HG03280 (cell line): ENCODE measurements at regions not wholly inside any gene's neighbourhood (a gene's known extent, or its start where the extent isn't known, plus 50 kb on each side); places are given as distances from the start of the nearest gene placed in this dataset.

Source experiments
- ATAC-seq: cut with Tn5 transposase; IDR thresholded peaks from one replicate; pipeline ENCODE4 v1.9.1; 2021; ENCODE audit warnings: mild to moderate bottlenecking, moderate library complexity; ENCODE audit not compliant: unreplicated experiment

DNA sequence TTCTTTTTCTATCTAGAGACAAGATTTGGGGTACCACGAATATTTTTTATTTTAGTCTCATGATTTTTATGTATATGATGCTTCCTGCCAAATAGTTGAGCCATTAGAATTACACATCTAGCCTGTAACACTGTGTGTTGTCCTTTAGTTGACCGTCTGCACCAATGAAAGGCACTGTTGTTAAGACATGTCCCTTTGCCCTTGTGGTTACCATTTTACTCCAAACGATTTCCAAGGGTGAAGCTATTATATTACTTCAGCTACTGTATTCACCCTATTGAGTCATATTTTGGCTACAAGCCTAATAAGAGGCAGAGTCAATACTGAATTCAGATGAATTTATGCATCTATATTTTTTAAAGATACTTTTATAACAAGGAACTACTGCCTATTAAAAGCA lies 207.6 kb downstream of the CETN3 start:
- no peak for ATAC-seq

DNA sequence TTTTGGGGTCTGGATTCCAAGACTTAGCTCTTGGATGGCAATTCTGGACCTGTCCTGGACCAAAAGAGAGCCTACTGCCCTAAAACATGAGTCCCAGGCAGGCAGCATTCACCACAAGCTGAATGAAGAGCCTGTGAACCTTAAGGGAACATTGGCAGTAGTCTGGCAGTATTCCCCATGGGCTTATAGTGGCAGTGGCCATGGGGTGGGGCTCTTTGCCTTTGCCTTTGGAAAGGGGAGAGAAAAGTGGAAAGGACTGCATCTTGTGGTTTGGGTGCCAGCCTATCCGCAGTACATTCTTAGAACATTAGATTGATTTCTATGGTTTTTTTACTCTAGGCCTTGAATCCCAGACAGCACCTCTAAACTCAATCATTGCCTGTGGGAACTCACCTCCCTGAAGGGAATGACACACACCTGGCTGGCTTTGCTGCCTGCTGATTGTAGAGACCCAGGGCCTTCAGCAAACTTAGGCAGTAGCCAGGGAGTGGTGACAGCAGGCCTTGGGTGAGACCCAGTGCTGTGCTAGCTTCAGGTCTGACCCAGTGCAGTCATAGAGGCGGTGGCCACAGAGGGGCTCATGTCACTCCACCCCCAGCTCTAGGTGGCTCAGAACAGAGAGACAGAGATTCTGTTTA lies 216.3 kb downstream of the CETN3 start:
- no peak for ATAC-seq

DNA sequence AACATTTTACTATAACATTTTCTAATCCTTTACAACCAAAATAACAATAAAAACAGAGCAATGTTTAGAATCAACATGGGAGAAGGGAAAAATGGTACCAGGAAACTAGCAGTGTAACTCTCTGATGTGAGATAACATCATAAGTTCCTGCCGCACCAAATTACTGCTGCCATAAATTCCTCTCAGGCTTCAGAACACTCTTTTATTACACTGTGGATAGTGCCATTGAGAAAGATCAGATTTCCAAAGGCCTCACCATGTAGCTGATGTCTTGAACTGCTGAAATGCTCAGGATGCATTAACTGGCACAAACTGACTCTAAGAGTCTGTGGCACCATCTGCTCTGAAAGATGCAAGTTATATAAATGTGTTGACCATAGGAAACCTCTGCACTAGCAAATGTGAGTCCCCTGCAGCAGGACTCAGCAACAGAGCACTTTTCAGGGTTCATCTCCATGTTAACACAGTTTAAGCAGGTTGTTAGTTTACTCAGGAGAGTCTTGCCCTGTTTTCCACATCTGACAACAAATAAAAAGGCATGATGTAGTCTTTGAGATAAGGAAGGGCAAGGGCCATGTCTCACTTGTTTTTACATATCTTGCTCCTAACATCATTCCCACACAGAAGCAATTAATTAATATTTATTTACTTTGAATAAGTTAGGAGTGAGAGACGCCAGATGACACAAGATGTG lies 218.1 kb downstream of the CETN3 start:
- no peak for ATAC-seq

- no peak for ATAC-seq
Measured at GRCh38 chr5:90185897-90186468, 223.6 kb downstream of the CETN3 start.

GRCh38 chr5:90184764-90185163 lies 224.8 kb downstream of the CETN3 start:
- no peak for ATAC-seq

DNA sequence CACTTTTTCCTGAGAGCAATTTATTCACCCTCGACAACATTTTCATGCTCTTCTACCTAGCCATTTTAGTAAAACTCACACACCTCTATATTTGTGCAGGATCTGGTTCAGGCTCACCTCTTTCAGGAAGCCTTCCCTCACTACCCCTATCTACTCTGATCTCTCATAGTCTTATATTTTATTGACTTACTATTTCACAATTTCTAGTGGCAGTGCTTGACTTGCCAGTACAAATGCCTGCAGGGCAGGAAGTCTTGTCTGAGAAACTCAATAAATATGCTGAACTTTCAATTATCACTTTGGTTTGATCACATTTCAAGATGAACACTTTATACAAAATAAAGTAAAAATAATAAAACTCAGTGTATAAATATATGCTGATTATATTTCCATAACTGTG lies 226.8 kb downstream of the CETN3 start:
- ATAC-seq, result no peak

DNA sequence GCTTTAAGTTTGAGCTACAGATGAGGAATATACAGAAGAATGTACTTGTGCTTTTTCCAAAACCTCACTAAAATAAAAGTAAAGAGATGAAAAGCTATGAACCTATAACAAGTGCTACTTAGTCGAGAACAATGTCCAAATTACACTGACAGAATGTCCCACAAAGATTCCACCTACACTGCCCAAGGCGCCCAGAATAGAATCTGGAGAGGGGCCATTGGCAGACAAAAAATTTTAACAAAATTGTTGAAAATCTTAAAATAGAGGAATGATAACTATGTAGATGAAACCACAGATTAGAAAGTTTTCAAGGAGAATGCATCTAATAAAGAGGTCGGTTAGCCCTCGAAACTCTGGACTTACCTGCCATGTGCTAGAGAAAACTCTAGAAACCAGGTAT lies 235.3 kb downstream of the CETN3 start:
- no peak for ATAC-seq

GRCh38 chr5:90173299-90174030 lies 236.1 kb downstream of the CETN3 start:
- ATAC-seq, result no peak

DNA sequence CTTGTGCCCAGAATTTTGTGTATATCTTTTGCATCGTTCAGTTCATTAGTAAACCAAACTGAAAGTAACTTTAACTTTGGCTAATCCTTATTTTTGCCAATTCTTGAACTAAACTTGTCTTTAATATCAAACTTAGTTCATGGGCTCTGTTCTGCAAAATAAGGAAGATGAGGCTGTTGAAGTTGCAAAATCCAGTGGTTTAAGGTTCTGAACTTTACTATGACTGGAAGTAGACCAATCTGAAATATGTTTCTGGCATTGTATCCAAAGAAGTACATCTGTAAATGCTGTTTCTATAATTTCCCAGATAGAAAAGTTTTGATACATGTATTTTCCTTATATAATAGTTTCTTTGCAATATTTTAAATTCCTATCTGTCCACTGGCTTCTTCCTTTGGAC lies 238.1 kb downstream of the CETN3 start:
- no peak for ATAC-seq

DNA sequence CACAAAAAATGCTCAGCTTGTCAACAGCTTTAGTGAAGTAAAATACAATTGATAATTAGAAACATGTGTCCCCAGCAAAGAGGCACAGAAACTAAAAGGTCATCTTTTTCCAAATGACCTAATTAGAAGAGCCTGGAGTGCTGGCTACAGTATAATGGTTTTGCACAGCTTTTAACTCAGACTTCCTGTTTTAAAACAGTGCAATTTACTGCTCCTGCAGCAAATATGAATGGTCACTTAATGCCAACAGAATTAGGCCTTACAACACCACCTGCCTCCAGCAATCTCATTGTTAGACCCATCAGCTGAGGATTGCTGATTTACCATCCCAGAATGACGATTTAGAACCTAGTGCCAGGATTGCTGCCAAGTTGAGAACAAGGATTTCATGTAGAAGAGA lies 239.3 kb downstream of the CETN3 start:
- no peak for ATAC-seq

- ATAC-seq, result no peak
Measured at GRCh38 chr5:90169078-90169477, 240.5 kb downstream of the CETN3 start.

- no peak for ATAC-seq
Measured at GRCh38 chr5:90168399-90168798, 241.2 kb downstream of the CETN3 start.

GRCh38 chr5:90166816-90167215 lies 242.7 kb downstream of the CETN3 start:
- no peak for ATAC-seq

DNA sequence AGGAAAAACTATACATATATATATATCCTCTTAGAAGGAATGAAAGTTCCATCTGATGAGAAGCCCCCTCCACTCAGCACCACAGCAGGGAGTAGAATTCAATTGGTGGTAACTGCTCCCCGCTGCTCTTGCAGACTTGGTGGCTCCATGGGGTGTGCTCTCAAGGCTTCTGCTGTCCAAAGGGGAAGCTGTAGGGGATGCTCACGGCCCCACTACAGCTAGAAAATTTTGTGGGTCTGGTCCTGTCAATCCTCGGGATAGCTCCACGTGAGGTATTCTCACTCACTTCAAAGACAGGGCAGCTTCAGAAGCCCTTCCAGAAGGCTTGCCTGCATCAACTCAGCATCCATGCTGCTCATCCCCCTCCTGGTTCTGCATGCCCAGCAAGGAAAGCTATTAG lies 247.2 kb downstream of the CETN3 start:
- ATAC-seq, result no peak

DNA sequence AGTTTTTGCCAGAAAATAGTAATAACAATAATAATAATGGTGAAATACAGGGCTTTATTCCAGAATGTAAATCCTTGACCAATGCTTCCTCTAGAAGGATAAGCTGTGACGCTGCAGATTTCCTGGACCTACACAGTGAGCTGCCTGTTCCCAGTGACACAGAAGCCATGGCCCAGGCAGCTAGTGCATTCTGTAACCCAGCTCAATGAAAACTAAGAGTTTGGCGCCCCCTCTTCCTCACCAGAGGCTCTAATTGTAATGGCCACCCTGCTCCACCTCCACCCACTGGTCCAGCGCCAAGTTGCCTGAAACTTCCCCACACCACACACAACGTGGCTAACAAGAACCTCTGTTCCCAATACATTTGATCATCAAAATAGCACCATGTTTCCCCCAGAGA lies 248.1 kb downstream of the CETN3 start:
- ATAC-seq, result no peak

DNA sequence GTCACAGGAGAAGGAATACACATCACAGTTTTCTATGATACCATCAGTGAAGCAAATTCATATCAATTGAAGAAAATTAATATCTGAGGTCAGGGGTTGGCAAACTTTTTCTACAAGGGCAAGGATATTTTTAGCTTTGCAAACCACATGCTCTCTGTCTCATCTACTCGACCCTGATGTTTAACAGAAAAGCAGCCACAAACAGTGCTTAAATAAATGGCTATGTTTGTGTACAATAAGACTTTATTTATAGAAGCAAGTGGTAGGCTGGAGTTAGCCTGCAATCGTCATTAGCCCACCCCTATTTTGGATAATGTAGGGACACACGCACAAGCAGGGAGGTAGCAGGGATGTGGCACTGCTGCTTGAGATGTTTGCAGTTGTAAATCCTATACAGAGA lies 251.4 kb downstream of the CETN3 start:
- no peak for ATAC-seq

GRCh38 chr5:90153031-90153430 lies 256.5 kb downstream of the CETN3 start:
- no peak for ATAC-seq

- no peak for ATAC-seq
Measured at GRCh38 chr5:90144625-90145327, 264.8 kb downstream of the CETN3 start.

DNA sequence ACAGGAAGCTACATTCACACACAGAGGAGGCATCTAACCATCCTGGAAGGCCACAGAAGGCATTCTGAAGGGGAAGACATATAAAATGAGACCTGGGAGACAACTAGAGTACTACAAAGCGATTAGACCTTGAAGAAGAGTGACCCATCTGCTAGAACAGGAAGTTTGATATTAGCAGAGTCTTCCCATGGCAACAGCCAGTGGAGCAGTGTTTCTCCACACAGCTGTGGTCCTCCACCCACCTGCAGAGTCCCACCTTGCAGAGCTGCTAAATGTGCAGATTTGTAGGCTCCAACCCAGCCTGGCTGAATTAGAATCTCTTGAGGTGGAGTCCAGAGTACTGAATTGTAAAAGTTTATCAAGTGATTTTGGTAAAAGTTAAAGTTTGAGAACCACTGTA lies 267.0 kb downstream of the CETN3 start:
- no peak for ATAC-seq

DNA sequence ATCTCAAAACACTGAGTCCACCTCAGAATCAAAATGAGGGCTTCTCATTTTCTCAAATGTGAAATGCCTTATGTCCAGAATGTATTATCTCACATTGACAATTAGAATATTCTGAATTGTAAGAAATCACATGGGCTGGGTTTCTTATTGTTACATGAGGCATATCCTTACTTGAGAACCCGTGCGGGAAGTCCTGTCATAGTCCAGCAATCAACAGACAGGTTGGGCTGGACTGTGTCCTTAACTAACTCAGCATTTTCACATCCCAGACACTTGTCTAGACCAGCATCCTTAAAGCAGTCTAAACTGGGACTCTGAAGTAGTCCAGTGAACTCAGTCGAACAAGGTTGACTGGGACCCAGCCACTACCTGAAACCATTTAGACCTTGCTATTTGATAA lies 267.6 kb downstream of the CETN3 start:
- ATAC-seq, result no peak

DNA sequence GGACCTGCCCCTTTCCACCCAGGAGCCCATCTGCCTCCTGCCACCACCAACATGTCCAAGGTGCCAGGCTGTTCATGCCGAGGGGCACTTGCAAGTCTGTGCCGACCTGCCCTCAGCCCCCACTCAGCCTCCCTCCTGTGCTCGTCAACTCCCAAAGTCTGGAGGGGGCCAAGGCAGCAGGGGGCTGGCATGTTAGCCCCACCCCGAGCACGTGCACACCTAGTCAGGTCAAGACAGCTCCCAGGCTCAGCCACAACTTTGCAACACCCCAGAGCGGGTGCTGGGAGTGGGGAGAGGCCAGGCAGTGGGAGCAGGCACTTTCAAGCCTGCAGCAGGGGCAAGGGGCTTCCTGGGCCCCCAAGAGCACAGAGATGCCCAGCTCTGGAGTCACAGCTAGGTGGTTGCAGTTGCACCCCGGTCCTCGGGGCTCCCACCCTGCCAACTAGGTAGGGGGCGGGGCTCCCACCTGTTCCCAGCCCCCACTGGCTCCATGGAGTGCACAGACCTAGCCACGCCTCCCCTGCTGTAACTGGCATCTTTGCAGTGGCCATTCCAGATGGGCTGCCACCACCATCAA lies 272.5 kb downstream of the CETN3 start:
- ATAC-seq, result no peak
